Cardiac septum (tissue), 1 donor: ENCODE measurements at regions not wholly inside any gene's neighbourhood (a gene's known extent, or its start where the extent isn't known, plus 50 kb on each side); places are given as distances from the start of the nearest gene placed in this dataset.
"Not testable (repeated sequence)": the region's sequence is repeated elsewhere in the genome, so short reads cannot be mapped to it uniquely, and the experiment has no call there.

ENCODE experiments used
- DNase-seq: peaks from one replicate; pipeline ENCODE4 v3.0.0-alpha.2; 2020; ENCODE audit warnings: low spot score
- intact Hi-C: fragments of 100-400 bp; cut with DNase I; formaldehyde crosslinking; loops from one replicate; pipeline ENCODE4 v1.14.0; 2022
- donor health status: DM: no; HTN: no; CAD: no.

- intact Hi-C loops, result loop anchor here (10.0 kb wide), 2 partner anchors 436 to 654 kb away; partner anchors contain the start of gene KLF12
- no peak for DNase-seq
Measured at GRCh38 chr13:74570834-74571233, 436.6 kb upstream of the KLF12 start.

- intact Hi-C loops, result loop anchor here (10.0 kb wide), 2 partner anchors 435 to 655 kb away; partner anchors contain the start of gene KLF12
- DNase-seq, result no peak
Measured at GRCh38 chr13:74570046-74570445, 435.8 kb upstream of the KLF12 start.

GRCh38 chr13:74569251-74569650 is 435.0 kb upstream of the KLF12 start:
- intact Hi-C loops, result no loop called here
- no peak for DNase-seq

- intact Hi-C loops, result no loop called here
- DNase-seq, result no peak
Measured at GRCh38 chr13:74567485-74567884, 433.3 kb upstream of the KLF12 start.

- intact Hi-C loops, result no loop called here
- DNase-seq, result no peak
Measured at GRCh38 chr13:74562381-74562780, 428.2 kb upstream of the KLF12 start.

GRCh38 chr13:74561155-74561554 is 427.0 kb upstream of the KLF12 start:
- DNase-seq, result no peak
- intact Hi-C loops, result no loop called here

GRCh38 chr13:74560325-74560724 is 426.1 kb upstream of the KLF12 start:
- intact Hi-C loops, result no loop called here
- no peak for DNase-seq

GRCh38 chr13:74557870-74558269 is 423.7 kb upstream of the KLF12 start:
- DNase-seq, result no peak
- intact Hi-C loops, result no loop called here

GRCh38 chr13:74555651-74556420 is 421.6 kb upstream of the KLF12 start:
- DNase-seq, result no peak
- intact Hi-C loops, result no loop called here

GRCh38 chr13:74555276-74555625 is 421.0 kb upstream of the KLF12 start:
- intact Hi-C loops, result no loop called here
- no peak for DNase-seq

- intact Hi-C loops, result no loop called here
- DNase-seq, result no peak
Measured at GRCh38 chr13:74554569-74555275, 420.5 kb upstream of the KLF12 start.

- DNase-seq, result no peak
- intact Hi-C loops, result no loop called here
Measured at GRCh38 chr13:74550039-74550438, 415.8 kb upstream of the KLF12 start.

- intact Hi-C loops, DNase-seq: not testable (repeated sequence)
Measured at GRCh38 chr13:74536649-74537048, 402.4 kb upstream of the KLF12 start.

GRCh38 chr13:74533226-74533625 is 399.0 kb upstream of the KLF12 start:
- DNase-seq, result no peak
- intact Hi-C loops, result no loop called here

- no peak for DNase-seq
- intact Hi-C loops, result no loop called here
Measured at GRCh38 chr13:74530011-74530410, 395.8 kb upstream of the KLF12 start.

- intact Hi-C loops, result no loop called here
- DNase-seq, result no peak
Measured at GRCh38 chr13:74528734-74529513, 394.7 kb upstream of the KLF12 start.

- intact Hi-C loops, result no loop called here
- no peak for DNase-seq
Measured at GRCh38 chr13:74523057-74523456, 388.9 kb upstream of the KLF12 start.

GRCh38 chr13:74511523-74511922 is 377.3 kb upstream of the KLF12 start:
- intact Hi-C loops, result no loop called here
- DNase-seq, result no peak

- intact Hi-C loops, result no loop called here
- DNase-seq, result no peak
Measured at GRCh38 chr13:74487091-74487722, 353.0 kb upstream of the KLF12 start.

- intact Hi-C loops, result no loop called here
Measured at GRCh38 chr13:74485757-74486156, 351.6 kb upstream of the KLF12 start.

More at GRCh38 chr13:74485757-74486156, 351.6 kb upstream of the KLF12 start:
- no peak for DNase-seq
